HG03520 (cell line): ENCODE measurements at regions not wholly inside any gene's neighbourhood (a gene's known extent, or its start where the extent isn't known, plus 50 kb on each side); places are given as distances from the start of the nearest gene placed in this dataset.

Experiments
- ATAC-seq: cut with Tn5 transposase; IDR thresholded peaks from one replicate; pipeline ENCODE4 v1.9.1; 2021; ENCODE audit warnings: mild to moderate bottlenecking, moderate library complexity; ENCODE audit not compliant: unreplicated experiment

DNA sequence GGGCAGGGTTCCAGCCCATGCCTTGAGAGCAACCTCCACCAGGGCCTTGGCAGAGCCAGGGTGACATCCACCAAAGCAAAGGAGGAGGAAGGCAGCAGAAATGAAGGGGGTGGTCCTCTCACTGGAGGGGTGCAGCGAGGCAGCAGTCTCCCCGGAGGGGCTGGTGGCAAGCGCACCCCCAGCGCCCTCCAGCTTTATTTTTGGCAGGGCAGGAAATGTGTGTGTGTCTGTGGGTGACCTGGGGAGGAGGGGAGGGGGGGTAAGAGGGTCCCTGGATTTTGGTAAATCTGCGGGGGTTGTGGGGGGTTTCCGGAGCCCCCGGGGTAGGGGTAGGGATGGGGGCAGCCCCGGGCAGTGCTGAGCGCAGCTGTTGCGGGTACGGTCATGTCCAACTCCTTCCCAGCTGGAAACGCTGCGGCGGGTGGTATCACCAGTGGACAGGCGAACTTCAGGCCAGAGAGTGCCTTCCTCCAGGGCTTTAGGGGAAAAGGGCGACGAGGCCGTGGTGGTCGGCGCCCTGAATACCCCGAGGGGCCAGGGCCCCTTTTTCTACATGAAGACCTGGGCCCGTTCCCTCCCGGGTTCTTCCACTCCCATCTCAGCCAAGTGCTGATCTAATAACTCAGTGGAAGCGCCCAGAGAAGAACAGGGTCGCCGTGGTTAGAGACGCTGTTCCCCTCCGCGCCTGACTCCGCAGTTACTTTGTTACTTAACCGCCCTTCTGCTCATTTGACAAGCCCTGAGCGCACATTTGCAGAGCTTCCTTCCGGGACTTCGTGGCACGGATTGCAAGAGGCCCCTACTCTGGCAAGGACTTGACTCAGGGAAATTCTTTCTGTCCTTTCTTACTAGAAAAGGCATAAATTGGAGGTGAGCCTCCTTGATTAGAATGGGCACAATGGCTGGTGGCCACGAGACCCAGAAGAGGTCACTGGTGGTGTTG lies 55.2 kb downstream of the FOS start:
- ATAC-seq, result no peak

DNA sequence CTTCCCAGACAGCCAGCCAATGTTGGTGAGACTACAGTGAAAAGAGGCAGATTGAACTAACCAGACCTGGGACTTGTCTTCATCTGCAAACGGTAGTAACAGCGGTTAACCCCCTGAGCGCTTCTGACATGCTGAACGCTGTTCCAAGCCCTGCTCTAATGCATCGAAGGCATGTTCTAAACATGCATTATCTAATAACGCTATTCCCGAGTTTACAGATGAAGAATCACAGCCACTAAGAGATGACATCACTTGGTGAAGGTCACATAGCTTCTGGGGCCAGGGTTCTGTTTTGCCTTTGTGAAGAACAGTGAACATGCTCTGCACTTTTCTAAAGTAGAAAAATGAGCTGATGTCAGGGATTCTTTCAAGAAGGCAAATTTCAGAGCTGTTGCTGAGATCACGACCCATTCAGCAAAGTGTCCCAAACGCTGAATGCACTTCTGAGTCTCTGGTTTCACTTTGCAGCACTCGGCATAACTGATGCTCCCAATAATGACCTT lies 56.0 kb downstream of the FOS start:
- ATAC-seq, result no peak

DNA sequence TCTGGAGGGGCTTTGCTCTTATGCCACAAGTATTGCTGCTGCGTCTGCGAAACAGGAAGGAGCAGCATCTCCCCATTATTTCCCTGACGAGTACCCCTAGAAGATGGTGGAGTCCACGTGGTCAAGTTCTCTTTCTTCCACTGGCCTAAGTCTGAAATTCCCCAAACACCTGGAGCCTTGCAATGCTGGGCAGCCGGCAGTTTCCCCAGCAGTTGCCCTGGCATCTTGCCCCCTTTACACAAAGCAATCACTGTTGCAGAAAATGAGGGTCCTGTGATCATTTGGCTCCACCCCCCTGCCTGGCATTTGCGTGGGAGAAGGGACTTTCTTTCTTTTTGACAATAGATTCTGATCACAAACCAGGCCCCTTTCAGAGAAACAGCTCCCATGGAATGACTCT lies 56.9 kb downstream of the FOS start:
- no peak for ATAC-seq

DNA sequence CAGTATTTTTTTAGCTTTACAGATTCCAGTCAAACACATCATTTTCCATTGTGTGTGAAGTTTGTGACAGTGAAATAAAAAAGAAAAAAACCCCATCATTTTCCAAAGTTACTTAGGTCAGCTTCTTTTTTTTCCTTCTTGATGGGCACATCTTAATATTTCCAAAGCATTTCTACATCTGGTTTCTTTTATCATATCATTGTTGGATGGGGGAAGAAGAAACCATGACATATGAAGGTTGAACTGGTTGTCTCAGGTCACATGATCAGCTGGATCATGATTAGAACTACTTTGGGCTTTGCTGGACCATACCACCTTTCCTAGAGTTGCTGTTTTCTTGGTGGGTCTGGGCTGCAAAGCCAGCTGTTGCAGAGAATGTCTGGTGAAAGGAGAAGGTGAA lies 59.8 kb downstream of the FOS start:
- no peak for ATAC-seq

DNA sequence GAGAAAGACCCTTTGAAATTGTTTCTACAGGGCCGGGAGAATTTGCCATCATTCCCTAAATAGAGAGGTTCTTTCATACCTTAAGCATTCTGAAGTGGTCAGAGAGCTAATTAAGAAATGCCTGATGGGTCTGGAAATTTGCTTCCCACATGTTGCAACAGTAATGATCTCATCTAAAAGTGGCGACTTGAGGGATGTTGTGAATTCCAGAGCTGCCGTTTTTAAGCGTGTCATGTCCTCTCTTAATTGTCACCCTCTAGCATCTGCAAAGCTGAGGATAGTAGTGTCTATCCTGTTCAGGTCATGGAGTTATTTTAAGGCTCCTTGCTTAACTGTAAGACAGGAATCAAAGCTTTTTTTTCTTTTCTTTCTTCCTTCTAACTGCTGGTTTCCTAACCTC lies 60.4 kb downstream of the FOS start:
- no peak for ATAC-seq

DNA sequence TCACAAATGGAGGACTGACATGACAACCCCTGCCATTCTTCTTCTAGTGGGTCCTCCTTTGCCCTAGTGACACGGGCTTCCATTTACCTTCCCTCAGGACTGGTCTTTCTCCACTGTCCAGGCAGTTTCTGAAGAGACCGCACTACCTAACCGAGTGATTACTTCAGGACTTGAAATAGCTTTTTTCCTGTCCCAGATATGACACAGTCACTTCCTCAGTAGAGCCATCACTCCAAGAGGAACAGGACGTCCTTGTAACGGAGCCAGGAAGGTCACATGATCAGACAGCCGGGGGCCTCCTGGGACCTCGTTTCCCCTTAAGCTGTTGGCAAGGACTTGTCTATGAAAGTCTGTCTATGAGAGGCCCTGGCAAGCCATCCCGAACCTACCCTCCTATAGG lies 62.3 kb downstream of the FOS start:
- no peak for ATAC-seq

DNA sequence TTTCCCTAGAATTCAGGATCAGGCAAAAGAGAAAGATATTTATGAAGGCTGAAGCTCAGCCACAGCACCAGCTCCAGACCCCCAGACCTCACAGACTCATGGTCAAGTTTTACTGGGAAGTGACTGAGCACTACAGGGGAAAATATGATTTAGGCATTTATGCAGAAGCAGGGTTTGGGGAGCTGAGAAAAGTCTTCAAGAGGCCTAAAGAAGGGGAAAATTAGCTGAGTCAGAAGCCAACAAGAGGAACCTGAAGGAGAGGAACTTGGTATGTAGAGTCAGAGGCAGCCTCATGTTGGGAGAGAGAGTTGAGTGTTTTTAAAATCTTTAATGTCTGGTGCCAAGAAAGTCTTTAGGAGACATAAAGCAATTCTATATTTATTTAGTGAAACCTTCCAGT lies 63.0 kb downstream of the FOS start:
- no peak for ATAC-seq

DNA sequence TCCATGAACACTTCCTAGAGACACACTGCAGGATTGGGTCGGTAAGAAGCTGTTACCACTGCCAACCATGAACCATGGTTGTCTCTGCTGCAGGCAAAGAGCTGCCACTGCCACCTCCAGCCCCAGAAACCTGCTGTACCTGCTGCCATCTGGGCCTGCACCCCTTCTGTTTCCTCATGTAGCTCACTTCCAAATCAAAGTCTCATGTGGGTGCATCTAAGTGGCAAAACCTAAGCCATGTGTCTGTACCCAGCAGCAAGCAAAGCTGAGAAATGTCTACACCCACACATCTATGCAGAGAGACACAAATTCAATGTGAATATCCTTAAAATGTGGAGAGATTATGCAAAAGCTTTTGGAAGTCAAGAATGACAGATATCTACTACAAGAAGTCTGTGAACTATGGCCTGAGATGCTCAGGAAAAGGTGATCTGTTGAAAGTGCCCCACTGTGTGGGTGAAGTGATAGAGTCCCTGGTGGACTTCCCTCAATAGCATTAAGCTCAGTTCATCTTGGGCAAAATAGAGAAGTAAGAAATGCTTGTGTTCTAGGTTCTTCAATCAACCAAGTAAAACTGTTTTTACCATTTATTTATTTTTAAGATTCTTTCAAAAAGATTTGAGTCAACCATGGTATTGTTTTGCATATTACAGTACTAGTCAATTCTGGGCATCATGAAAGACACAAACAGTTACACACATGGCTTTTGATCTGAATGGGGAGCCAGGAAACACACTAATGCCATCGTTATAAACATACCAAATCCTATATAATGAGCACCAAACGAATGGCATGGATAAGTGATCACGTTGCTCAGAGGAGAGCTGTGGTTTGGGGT lies 64.4 kb downstream of the FOS start:
- peak; percentile 44 for ATAC-seq

DNA sequence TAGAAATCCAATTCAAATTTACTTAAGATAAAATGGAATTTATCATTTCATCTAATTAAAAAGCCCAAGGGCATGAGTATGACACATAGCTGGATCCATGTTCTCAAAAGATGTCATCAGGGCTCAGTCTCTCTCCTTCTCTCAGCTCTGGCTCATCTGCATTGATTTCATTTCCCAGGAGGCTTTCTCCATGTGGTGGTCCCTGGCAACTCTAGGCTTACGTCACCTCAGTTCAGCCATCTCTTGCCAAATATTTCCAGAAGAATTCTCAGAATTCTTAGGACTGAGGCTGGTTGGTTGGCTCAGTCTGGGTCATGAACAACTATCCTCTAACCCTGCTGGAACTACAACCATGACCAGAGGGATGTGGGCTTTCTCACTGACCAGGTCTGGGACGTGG lies 65.3 kb downstream of the FOS start:
- ATAC-seq, result no peak

DNA sequence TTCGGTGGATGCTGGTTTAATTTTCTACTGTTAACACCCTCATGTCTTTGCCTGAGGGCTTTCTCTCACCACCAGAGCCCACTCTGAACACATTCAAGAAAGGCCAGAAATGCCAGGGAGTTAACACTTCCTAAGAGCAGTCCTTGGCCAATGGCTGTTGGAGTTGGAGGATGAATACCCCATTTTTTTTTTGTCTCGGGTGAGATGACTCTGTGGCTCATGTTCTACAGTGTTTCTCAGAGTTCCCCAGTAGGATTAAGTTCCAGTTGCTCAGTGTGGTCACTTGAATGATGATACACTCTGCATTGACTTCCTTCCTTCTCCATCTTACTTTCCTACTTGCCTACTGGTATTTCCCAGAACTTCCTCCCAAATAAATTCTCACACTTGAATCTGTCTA lies 65.8 kb downstream of the FOS start:
- ATAC-seq, result no peak

DNA sequence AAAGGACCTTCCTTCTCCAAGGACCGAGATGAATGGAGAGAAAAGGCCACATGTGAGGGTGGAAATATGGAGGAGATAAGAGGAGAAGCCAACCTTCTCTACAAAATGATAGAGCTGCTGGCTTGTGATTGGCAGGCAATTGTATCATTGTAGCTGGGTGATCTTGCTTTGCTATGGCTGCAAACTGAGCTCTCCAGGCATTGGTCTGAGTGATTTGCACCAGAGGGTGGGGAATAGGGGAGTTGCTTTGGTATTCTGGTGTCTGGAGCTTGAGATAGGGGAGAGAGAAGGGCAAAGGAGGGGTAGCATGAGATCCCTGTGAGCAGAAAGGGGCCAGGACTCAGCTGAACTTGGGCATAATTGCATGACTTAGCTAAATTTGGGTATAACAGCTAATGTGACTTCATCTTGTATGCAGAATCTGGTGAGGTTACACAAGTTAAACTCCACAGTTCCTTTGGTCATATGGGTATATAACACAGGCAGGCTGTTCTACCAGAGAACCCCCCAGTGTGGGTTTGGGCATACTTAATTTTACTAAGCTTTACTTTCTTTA lies 72.0 kb downstream of the FOS start:
- no peak for ATAC-seq

DNA sequence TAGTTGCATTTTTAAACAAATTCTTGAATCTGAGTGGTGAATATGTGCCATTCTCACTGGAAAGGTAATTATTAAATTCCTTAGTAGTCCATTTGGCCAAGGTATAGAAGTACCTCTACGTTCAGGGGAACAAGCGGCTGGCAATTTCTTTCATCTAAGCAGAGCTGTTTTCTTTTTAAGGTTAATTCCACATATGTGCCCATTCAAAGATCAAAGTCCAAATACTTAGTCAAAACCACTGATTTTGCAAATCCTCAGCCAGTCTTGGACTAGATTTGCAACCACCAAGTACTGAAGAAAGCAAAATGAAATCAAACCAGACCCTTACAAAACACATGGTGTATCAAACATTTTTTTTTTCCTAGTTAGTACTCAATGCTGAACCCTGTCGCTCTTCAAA lies 68.7 kb upstream of the JDP2 start:
- ATAC-seq, result no peak

DNA sequence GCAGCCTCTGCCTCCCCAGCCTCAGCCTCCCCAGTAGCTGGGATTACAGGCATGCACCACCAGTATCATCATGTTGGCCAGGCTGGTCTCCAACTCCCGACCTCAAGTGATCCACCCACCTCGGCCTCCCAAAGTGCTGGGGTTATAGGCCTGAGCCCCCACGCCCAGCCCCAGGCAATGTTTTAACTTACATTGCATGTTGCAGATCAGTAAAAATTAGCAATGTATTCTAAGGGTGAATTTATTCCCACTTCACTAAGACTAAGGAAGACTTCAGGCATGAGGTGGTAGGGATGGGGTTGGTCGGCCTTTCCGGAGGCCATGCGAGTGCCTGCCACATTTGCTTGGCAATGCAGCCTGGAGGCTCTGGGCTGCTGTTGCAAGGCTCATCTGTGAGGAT lies 66.8 kb upstream of the JDP2 start:
- no peak for ATAC-seq

DNA sequence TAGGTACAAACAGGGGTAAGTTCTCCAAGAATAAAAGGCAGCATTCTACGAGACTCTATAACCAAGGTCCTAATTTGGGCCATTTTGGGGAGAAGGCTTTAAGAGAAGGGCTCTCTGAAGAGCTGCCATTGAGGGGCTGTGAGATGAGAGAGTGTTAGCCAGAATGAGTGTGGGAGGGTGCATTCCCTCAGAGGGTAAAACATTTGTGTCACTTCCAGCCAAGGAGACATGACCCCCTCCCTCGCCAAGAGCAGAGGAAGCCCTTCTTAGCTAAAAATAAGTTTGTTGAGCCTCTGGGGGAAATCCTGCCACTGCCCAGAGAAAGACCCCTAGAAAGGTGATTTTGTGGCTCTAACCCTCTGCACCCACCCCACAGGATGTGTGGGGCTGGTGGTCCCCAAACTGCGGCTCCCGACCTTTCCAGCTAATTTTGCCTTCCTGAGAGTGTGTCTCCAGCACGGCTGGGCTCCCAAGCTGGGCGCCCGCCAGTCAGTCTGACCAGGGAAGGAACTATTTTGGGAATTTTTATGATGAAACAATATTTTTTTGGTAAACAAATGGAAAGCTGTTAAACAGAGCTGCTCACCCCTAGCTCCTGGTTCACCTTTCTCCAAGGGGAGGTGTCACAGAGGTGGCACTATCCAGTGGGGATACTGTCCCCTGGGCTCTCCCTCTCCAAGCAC lies 65.9 kb upstream of the JDP2 start:
- ATAC-seq, result no peak

DNA sequence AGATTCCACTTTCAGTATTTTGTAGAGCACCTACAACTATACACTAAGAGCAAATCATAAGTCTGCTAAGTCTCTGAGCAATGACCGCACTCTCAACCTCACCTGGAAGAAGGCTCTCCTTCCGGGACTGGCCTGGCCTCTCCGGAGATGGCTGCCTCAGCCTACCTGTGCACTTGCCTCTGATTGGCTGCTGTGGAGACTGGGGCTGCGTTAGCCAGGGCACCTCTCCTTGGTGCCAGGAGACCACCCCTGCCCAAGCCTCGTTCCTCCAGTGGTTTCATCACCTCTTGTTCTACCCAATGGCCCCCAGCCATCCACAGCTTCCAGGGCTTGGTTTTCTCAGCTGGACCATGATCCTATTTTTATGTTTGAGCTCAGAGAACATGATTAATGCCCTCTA lies 64.7 kb upstream of the JDP2 start:
- no peak for ATAC-seq

DNA sequence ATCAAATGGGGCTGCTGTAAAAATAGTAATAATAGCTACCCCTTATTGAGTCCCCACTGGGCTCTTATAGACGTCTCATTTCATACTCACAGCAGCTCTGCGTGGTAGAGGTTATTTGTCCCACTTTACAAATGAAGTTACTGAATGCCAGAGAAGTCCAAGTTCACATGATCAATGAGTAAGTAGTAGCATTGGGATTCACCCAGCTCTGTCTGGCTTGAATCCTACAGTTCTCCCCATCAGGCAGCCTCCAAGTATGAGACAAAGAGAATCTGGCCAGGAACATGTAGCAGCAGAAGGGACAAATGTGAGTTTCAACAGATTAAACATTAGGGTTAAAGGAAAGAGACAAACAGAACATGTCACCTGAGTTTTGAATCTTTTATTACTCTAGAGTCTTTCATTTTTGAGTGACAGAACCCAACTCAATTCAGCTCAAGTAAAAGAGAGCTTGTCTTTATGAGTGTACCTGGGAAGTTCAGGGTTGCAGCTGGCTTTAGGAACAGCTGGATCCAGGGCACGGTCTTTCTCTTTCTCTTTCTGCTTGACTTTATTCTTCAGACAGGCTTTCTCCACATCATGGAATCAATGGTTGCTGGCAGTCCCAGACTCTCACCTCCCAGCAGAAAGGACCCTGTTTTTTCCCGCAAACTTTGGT lies 64.1 kb upstream of the JDP2 start:
- ATAC-seq, result no peak

DNA sequence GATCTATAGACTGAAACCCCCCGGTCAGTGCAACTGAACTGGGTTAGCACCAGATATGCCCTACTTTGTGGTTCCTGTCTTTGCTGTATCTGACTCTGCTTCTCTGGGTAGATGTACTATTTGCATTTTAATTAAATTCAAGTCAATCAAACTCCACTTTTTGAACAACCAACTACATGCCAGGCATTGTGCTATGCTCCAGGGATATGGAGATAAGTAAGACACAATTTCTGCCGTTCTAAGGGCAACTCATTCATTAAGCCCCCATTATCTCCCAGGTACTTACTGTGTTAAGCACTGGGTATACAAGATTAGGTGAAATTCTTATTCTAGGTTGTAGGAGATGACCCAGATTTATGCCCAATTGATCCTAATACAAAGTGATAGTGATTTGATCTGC lies 62.7 kb upstream of the JDP2 start:
- no peak for ATAC-seq

DNA sequence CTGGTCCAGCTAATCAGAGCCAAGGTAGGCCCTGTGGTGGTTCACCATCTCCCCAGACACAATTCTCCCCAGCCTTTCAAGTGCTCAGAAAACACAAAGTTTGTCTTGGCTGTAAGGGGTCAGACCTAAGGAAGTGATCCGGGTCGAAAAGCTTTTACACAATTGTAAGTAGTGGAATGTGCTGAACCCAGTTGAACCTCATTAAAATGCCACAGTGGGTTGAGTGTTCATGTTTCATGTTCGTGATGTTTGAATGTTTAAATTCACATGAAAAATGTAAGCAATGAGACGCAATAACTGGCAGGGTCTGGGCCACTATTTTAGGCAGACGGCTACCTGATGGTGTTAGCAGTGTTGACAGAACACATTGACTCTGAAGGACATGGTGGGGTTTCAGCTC lies 60.9 kb upstream of the JDP2 start:
- ATAC-seq, result no peak

DNA sequence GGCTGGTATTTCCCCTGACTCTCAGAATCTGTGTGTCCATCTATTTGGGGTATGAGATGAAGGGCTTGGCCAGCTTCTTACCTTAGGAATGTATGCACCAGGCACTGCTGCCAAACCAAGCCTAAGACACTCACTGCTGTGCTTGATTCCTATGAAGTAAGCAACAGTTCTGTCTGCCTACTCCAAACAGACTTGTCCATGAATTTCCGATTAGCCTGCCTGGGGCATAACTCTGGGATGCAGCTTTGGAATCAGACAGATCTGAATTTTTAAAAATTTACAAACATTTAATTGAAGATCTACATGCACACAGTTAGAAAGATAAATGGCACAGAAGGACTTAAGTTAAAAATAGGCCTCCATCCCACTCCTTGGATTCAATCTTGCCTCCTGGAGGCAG lies 59.5 kb upstream of the JDP2 start:
- no peak for ATAC-seq

DNA sequence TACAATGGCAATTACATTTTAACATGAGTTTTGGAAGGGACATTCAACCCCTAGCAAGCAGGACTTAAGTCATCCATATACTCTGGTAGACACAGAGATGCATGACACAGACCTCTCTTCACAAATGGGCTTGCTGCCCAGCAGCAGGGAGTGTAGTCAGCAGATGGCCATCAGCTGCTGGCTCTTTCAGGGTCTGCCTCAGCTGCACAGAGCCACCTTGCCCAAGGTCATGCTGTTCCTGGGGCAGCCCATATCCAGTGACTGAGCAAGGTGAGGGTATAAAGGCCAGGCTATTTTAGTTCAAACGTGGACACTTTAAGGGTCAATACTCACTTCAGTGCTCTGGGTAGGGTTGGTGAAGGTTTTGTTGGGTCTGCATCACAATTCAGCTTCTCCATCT lies 58.3 kb upstream of the JDP2 start:
- ATAC-seq, result no peak
